Loucy (cell line): ENCODE measurements at regions not wholly inside any gene's neighbourhood (a gene's known extent, or its start where the extent isn't known, plus 50 kb on each side); places are given as distances from the start of the nearest gene placed in this dataset.

Experiments
- H2AFZ ChIP-seq: fragments of 200-600 bp; sonication (generic); 2 replicates; pipeline ENCODE4 v1.6.0; 2016; ENCODE audit warnings: antibody characterized with exemption, mild to moderate bottlenecking, low read length, moderate library complexity
- H3F3A ChIP-seq: fragments of 200-600 bp; 2 replicates; pipeline ENCODE4 v1.6.0; 2016; ENCODE audit warnings: antibody characterized with exemption, low read depth, mild to moderate bottlenecking
- H3K27me3 ChIP-seq: fragments of 200-600 bp; sonication (generic); 2 replicates; pipeline ENCODE4 v1.6.1; 2014; ENCODE audit warnings: low read length, mild to moderate bottlenecking; ENCODE audit not compliant: insufficient read depth, poor library complexity, severe bottlenecking
- H3K36me3 ChIP-seq: fragments of 200-600 bp; sonication (generic); 2 replicates; pipeline ENCODE4 v1.6.1; 2016; ENCODE audit warnings: low read length; ENCODE audit not compliant: insufficient read depth
- H3K4me1 ChIP-seq: fragments of 200-600 bp; sonication (generic); 2 replicates; pipeline ENCODE4 v1.5.1; 2014; ENCODE audit warnings: low read length, mild to moderate bottlenecking; ENCODE audit not compliant: insufficient read depth, poor library complexity, severe bottlenecking
- H3K4me2 ChIP-seq: fragments of 200-600 bp; sonication (generic); 2 replicates; pipeline ENCODE4 v1.6.0; 2014; ENCODE audit warnings: antibody characterized with exemption, low read length, low read depth, mild to moderate bottlenecking; ENCODE audit not compliant: poor library complexity, severe bottlenecking
- H3K4me3 ChIP-seq: fragments of 200-600 bp; sonication (generic); 2 replicates; pipeline ENCODE4 v1.5.1; 2014; ENCODE audit warnings: low read length, mild to moderate bottlenecking, mixed read lengths; ENCODE audit not compliant: poor library complexity, severe bottlenecking
- H3K79me2 ChIP-seq: fragments of 200-600 bp; sonication (generic); 2 replicates; pipeline ENCODE4 v1.6.1; 2014; ENCODE audit warnings: low read length; ENCODE audit not compliant: insufficient read depth
- H3K9ac ChIP-seq: fragments of 200-600 bp; sonication (generic); 2 replicates; pipeline ENCODE4 v1.6.0; 2014; ENCODE audit warnings: mild to moderate bottlenecking, low read depth, low read length, moderate library complexity; ENCODE audit not compliant: poor library complexity, severe bottlenecking
- H3K9me2 ChIP-seq: fragments of 200-600 bp; sonication (generic); replicated peaks from 2 replicates; pipeline ENCODE4 v1.6.1; 2016; ENCODE audit warnings: low read depth, low read length, mixed read lengths
- H3K9me3 ChIP-seq: fragments of 200-600 bp; sonication (generic); 2 replicates; pipeline ENCODE4 v1.6.1; 2014; ENCODE audit warnings: mild to moderate bottlenecking, antibody characterized with exemption, low read length, low read depth; ENCODE audit not compliant: insufficient read depth
- H4K20me1 ChIP-seq: fragments of 200-600 bp; sonication (generic); 2 replicates; pipeline ENCODE4 v1.6.0; 2014; ENCODE audit warnings: antibody characterized with exemption, low read length, mild to moderate bottlenecking; ENCODE audit not compliant: insufficient read depth, poor library complexity, severe bottlenecking
- EZH2phosphoT487 ChIP-seq: fragments of 200-600 bp; IDR thresholded peaks from 2 replicates; pipeline ENCODE4 v1.6.1; 2018; ENCODE audit warnings: antibody characterized with exemption, mild to moderate bottlenecking, moderate library complexity, borderline replicate concordance
- TF ChIP-seq, protein P1 (sequence below): fragments of 200-600 bp; sonication (generic); conservative IDR thresholded peaks from 2 replicates; pipeline ENCODE4 v1.5.1; 2014; ENCODE audit warnings: mild to moderate bottlenecking, antibody characterized with exemption, low read length

DNA sequence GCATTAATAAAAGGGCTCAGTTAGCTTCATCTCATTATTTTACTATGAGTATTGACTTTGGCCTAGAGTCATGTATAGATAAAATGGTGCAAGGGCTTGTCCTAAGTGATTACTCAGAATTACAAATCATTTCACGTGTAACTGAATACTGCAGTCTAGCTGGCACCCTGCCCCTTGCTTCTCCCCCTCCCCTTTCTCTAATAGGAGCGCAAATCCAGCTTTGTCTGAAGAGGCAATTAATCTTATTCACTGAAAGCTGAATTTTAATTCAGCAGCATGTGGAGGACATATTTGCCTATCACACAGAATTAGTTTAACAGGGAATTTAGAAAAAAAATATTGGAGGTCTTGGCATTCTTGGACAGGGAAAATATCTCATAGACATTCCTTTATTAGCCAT, 412.1 kb upstream of the DPH6 start:
- no peaks in the 10 kb centered on the region for H3K79me2 ChIP-seq
- no peak for TF ChIP-seq EZH2phosphoT487
- TF ChIP-seq, protein P1, sequence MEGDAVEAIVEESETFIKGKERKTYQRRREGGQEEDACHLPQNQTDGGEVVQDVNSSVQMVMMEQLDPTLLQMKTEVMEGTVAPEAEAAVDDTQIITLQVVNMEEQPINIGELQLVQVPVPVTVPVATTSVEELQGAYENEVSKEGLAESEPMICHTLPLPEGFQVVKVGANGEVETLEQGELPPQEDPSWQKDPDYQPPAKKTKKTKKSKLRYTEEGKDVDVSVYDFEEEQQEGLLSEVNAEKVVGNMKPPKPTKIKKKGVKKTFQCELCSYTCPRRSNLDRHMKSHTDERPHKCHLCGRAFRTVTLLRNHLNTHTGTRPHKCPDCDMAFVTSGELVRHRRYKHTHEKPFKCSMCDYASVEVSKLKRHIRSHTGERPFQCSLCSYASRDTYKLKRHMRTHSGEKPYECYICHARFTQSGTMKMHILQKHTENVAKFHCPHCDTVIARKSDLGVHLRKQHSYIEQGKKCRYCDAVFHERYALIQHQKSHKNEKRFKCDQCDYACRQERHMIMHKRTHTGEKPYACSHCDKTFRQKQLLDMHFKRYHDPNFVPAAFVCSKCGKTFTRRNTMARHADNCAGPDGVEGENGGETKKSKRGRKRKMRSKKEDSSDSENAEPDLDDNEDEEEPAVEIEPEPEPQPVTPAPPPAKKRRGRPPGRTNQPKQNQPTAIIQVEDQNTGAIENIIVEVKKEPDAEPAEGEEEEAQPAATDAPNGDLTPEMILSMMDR = no peak
- H3K4me1 ChIP-seq = no peaks in the 10 kb centered on the region
- no peaks in the 10 kb centered on the region for H3K9me2 ChIP-seq
- no peaks in the 10 kb centered on the region for H4K20me1 ChIP-seq
- H2AFZ ChIP-seq = no peak overlapping the region
- H3K9me3 ChIP-seq = no peaks in the 10 kb centered on the region
- no peaks in the 10 kb centered on the region for H3F3A ChIP-seq
- H3K36me3 ChIP-seq = no peaks in the 10 kb centered on the region
- H3K4me3 ChIP-seq = no peak overlapping the region
- no peak overlapping the region for H3K4me2 ChIP-seq
- H3K27me3 ChIP-seq = no peaks in the 10 kb centered on the region
- H3K9ac ChIP-seq = no peak overlapping the region

DNA sequence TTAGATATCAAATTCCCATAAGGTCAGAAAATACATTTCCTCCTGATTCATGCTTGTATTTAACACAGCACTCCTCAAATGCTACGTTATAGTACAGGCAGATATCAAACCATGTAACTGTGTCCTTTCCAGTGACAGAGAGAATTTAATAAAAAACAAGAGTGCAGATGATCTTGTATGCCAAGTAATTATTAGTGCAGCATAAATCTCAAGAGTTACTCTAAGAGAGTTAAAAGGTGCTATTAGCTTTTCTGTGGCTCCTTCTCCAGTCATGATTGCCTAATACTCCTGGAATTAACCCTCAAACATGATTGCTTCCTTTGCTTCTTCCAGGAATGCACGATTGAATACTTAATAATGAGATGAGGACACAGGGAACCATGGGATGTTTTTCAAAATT, 413.0 kb upstream of the DPH6 start:
- no peaks in the 10 kb centered on the region for H3F3A ChIP-seq
- H2AFZ ChIP-seq = no peak overlapping the region
- TF ChIP-seq, protein P1 = no peak
- TF ChIP-seq EZH2phosphoT487 = no peak
- no peak overlapping the region for H3K4me3 ChIP-seq
- no peaks in the 10 kb centered on the region for H4K20me1 ChIP-seq
- no peak overlapping the region for H3K9ac ChIP-seq
- H3K9me3 ChIP-seq = no peaks in the 10 kb centered on the region
- H3K79me2 ChIP-seq = no peaks in the 10 kb centered on the region
- H3K27me3 ChIP-seq = no peaks in the 10 kb centered on the region
- H3K36me3 ChIP-seq = no peaks in the 10 kb centered on the region
- H3K9me2 ChIP-seq = no peaks in the 10 kb centered on the region
- no peaks in the 10 kb centered on the region for H3K4me1 ChIP-seq
- no peak overlapping the region for H3K4me2 ChIP-seq

DNA sequence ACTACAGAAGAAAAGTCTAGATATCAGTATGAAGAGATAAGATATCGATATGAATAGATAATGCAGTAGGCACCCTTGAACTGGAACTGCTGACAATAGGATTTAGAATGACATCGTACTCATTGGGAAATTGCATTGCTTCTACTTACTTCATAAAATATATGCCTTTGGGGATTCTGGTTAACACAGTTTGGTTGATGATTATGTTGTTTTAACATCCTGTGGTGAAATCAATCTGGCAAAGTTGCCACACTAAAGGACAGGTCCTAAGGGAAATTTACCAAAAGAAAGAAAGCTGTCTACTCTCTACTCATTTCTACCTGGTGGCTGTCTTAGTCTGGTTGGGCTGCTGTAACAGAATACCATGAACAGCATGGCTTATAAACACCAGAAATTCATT, 417.4 kb upstream of the DPH6 start:
- Histone ChIP-seq H2AFZ (no peak overlapping the region), H3K9ac (no peak overlapping the region), H3K9me3 (no peaks in the 10 kb centered on the region), H3K36me3 (no peaks in the 10 kb centered on the region), H3K4me3 (no peak overlapping the region), H3K9me2 (no peaks in the 10 kb centered on the region), H3K4me1 (no peaks in the 10 kb centered on the region), H3K27me3 (no peaks in the 10 kb centered on the region), H4K20me1 (no peaks in the 10 kb centered on the region), H3F3A (no peaks in the 10 kb centered on the region), H3K4me2 (no peak overlapping the region), H3K79me2 (no peaks in the 10 kb centered on the region)
- TF ChIP-seq, protein P1 = no peak
- TF ChIP-seq EZH2phosphoT487 = no peak
